Kidney (tissue), 13 donors: ENCODE measurements at regions not wholly inside any gene's neighbourhood (a gene's known extent, or its start where the extent isn't known, plus 50 kb on each side); places are given as distances from the start of the nearest gene placed in this dataset.

Experiments used
- DNase-seq, 5 donors: peaks; one replicate each; pipeline ENCODE4 v3.0.0-alpha.2; 2013 to 2020
- FAIRE-seq: peaks from 2 replicates; lab custom pipeline; 2012; peaks lifted over from hg19 to GRCh38; lab: Jason Lieb, UNC
- H3K27ac ChIP-seq, 2 donors: one replicate each; pipeline ENCODE4 v1.7.0; 2013; ENCODE audit warnings: low read depth in 2 of 2, low read length in 2 of 2, inconsistent platforms in 1 of 2
- H3K27me3 ChIP-seq: one replicate; pipeline ENCODE4 v1.7.1; 2013; ENCODE audit warnings: low read length, inconsistent platforms; ENCODE audit not compliant: control insufficient read depth, insufficient read depth
- H3K36me3 ChIP-seq, 3 donors: one replicate each; pipeline versions ENCODE4 v1.7.0 to v1.7.1; 2013; ENCODE audit warnings: low read length in 3 of 3, control low read depth in 1 of 3, inconsistent platforms in 1 of 3; ENCODE audit not compliant: insufficient read depth in 3 of 3, control insufficient read depth in 2 of 3
- H3K4me1 ChIP-seq, 3 donors: one replicate each; pipeline versions ENCODE4 v1.7.0 to v1.7.1; 2013; ENCODE audit warnings: low read length in 3 of 3, inconsistent platforms in 1 of 3, low read depth in 1 of 3; ENCODE audit not compliant: control insufficient read depth in 2 of 3, insufficient read depth in 2 of 3
- H3K4me3 ChIP-seq, 3 donors: one replicate each; pipeline versions ENCODE4 v1.7.0 to v1.8.1; 2013; ENCODE audit warnings: low read length in 3 of 3, control low read depth in 1 of 3, inconsistent platforms in 1 of 3
- H3K9ac ChIP-seq, 3 donors: one replicate each; pipeline versions ENCODE4 v1.7.0 to v1.7.1; 2013; ENCODE audit warnings: low read length in 3 of 3, control low read depth in 1 of 3, inconsistent platforms in 1 of 3
- H3K9me3 ChIP-seq, 3 donors: one replicate each; pipeline versions ENCODE4 v1.7.0 to v1.7.1; 2013; ENCODE audit warnings: low read length in 3 of 3, control low read depth in 1 of 3, inconsistent platforms in 1 of 3; ENCODE audit not compliant: control insufficient read depth in 2 of 3, insufficient read depth in 1 of 3
- intact Hi-C: fragments of 100-400 bp; cut with DNase I; formaldehyde crosslinking; loops from one replicate; pipeline ENCODE4 v1.11.1; 2022
- TF ChIP-seq, protein P1 (sequence below): IDR thresholded peaks from 3 replicates; pipeline ENCODE4 v1.5.1; 2012; ENCODE audit warnings: mild to moderate bottlenecking, moderate library complexity, borderline replicate concordance; ENCODE audit not compliant: insufficient read depth; ENCODE audit errors: extremely low read depth
- donor health status: control.
- donor health status: control.
- donor health status: control.
- donor health status: control.
- donor health status: control.
- donor health status: DM: yes; HTN: yes; CAD: no.
- donor health status: Normal renal cell carcinoma (clear cell type).

DNA sequence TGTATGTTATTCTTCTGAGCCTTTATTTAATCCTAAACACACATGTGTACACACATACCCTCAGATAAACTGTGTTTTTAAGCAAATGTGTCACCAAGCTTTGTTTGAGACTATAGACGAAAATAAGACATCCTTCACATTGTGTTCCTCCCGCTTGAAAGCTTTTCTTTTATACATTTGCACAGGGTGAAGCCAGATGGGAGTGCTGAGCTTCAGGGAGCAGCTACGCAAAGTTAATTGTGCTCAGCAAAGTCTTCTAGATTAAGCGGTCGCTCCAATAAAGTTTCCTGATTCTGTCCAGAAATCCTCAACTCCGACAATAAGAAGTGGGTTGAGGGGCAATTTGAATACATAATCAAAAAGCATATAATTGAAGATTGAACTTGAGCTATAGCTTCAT, 117.2 kb upstream of the ARGLU1 start:
- H3K4me3 ChIP-seq: no peak overlapping the region
- H3K4me1 ChIP-seq: no peaks in the 10 kb centered on the region
- intact Hi-C loops: no loop called here
- FAIRE-seq (no peak), DNase-seq (peak in 1 of 5 donors; percentile 41)
- no peaks in the 10 kb centered on the region for H3K27me3 ChIP-seq
- H3K36me3 ChIP-seq: no peaks in the 10 kb centered on the region
- TF ChIP-seq, protein P1, sequence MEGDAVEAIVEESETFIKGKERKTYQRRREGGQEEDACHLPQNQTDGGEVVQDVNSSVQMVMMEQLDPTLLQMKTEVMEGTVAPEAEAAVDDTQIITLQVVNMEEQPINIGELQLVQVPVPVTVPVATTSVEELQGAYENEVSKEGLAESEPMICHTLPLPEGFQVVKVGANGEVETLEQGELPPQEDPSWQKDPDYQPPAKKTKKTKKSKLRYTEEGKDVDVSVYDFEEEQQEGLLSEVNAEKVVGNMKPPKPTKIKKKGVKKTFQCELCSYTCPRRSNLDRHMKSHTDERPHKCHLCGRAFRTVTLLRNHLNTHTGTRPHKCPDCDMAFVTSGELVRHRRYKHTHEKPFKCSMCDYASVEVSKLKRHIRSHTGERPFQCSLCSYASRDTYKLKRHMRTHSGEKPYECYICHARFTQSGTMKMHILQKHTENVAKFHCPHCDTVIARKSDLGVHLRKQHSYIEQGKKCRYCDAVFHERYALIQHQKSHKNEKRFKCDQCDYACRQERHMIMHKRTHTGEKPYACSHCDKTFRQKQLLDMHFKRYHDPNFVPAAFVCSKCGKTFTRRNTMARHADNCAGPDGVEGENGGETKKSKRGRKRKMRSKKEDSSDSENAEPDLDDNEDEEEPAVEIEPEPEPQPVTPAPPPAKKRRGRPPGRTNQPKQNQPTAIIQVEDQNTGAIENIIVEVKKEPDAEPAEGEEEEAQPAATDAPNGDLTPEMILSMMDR: no peak
- no peaks in the 10 kb centered on the region for H3K9me3 ChIP-seq
- no peak overlapping the region for H3K27ac ChIP-seq
- H3K9ac ChIP-seq: no peak overlapping the region

DNA sequence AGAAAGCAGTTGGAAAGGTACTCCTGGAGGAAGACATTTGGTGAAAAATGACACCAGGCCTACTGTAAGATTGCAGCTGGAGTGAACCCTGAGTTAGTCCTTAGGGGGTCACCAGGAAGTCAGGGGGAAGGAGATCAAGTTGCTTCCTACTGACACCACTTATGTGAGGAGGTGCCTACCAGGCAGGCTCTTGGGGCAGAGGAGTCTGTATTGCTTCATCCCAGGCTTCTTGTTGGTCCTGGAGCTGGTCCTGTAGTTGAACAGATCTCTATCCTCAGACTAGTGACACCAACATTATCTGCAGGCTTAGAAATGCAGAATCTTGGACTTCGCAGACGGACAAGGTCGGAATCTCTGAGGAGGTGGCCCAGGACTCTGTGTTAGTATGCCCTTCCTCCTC, 116.0 kb upstream of the ARGLU1 start:
- H3K4me3 ChIP-seq: no peak overlapping the region
- no peak overlapping the region for H3K27ac ChIP-seq
- FAIRE-seq (no peak), DNase-seq (no peak)
- H3K27me3 ChIP-seq: no peaks in the 10 kb centered on the region
- H3K4me1 ChIP-seq: no peaks in the 10 kb centered on the region
- no peak overlapping the region for H3K9ac ChIP-seq
- no peaks in the 10 kb centered on the region for H3K9me3 ChIP-seq
- intact Hi-C loops: no loop called here
- TF ChIP-seq, protein P1: no peak
- H3K36me3 ChIP-seq: no peaks in the 10 kb centered on the region

DNA sequence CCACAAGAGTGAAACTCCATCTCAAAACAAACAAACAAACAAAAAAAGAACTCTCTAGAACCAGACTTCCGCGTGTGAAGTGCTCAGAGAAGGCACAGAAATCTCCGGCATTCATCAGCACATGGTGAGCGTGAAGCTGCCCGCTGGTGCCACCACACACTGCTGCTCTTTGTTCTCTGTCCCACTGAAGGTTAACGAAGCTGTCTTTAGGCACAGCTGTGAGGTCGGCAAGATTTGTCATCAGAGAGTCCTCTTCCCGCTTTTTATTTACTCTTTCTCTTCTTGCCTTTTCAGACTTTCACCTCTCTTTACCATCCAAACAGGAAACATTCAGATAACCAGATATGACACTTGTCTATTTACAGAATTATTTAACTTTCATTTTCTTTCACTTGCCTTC, 115.2 kb upstream of the ARGLU1 start:
- no peak overlapping the region for H3K4me3 ChIP-seq
- H3K4me1 ChIP-seq: no peaks in the 10 kb centered on the region
- intact Hi-C loops: no loop called here

More for the DNA sequence above, 115.2 kb upstream of the ARGLU1 start:
- H3K9me3 ChIP-seq: no peaks in the 10 kb centered on the region
- H3K9ac ChIP-seq: no peak overlapping the region
- no peak overlapping the region for H3K27ac ChIP-seq
- TF ChIP-seq, protein P1: no peak
- DNase-seq: no peak
- H3K27me3 ChIP-seq: no peaks in the 10 kb centered on the region
- H3K36me3 ChIP-seq: no peaks in the 10 kb centered on the region
- FAIRE-seq: no peak
